ENCODE measurements at regions not wholly inside any gene's neighbourhood (a gene's known extent, or its start where the extent isn't known, plus 50 kb on each side); places are given as distances from the start of the nearest gene placed in this dataset.

DNA sequence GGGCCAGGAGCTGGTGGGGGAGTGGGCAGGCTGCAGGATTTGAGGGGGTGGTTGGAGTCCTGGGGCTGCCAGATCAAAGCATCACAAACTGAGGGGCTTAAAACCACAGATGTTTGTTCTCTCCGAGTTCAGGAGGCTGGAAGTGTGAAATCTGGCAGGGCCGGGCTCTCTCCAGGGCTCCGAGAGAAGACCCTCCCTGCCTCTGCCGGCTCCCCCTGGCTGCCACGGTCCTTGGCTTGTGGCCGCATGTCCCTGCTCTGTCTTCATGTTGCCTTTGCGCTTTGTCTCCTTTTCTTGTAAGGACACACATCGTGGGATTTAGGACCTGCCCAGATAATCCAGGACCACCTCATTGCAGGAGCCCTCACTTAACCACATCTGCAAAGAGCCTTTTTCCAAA, 139.8 kb upstream of the GSE1 start:
- TF ChIP-seq, protein P1, sequence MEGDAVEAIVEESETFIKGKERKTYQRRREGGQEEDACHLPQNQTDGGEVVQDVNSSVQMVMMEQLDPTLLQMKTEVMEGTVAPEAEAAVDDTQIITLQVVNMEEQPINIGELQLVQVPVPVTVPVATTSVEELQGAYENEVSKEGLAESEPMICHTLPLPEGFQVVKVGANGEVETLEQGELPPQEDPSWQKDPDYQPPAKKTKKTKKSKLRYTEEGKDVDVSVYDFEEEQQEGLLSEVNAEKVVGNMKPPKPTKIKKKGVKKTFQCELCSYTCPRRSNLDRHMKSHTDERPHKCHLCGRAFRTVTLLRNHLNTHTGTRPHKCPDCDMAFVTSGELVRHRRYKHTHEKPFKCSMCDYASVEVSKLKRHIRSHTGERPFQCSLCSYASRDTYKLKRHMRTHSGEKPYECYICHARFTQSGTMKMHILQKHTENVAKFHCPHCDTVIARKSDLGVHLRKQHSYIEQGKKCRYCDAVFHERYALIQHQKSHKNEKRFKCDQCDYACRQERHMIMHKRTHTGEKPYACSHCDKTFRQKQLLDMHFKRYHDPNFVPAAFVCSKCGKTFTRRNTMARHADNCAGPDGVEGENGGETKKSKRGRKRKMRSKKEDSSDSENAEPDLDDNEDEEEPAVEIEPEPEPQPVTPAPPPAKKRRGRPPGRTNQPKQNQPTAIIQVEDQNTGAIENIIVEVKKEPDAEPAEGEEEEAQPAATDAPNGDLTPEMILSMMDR (IDR thresholded peaks at IDR 0.05; ENCODE audit: low read depth, low read length, poor library complexity, severe bottlenecking) = no peak
- TF ChIP-seq EZH2phosphoT487 (IDR thresholded peaks at IDR 0.05; ENCODE audit: borderline replicate concordance, low read length) = no peak
